ENCODE measurements at regions not wholly inside any gene's neighbourhood (a gene's known extent, or its start where the extent isn't known, plus 50 kb on each side); places are given as distances from the start of the nearest gene placed in this dataset.

DNA sequence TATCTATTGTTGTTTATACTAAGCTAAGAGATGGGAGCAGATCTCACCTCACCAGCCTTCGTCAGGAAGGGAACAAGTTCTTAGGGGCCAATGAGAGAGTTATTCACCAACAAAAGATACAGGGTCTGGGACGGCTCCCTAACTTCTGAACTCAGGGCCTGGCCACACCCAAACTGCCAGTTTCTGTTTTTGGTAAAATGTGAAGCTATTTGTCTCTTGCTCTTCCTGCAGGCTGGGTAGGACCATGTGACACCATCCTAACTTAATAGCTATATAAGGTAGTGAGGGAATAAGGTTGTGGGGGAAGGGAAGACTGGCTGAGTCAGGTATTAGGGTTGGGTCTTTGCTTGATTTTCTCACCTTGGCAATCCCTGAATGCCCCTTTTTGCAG lies 480.5 kb downstream of the KDM4C start:
- H4K20me1 ChIP-seq (ENCODE audit: low read depth, low read length) = no peaks in the 10 kb centered on the region
- no peaks in the 10 kb centered on the region for H3F3A ChIP-seq (ENCODE audit: insufficient read depth)
- H3K4me3 ChIP-seq (ENCODE audit: insufficient read depth, low read length, poor library complexity, severe bottlenecking) = no peak overlapping the region
- H3K27me3 ChIP-seq (ENCODE audit: low read length) = no peaks in the 10 kb centered on the region
- no peak for TF ChIP-seq EZH2phosphoT487 (conservative IDR thresholded peaks at IDR 0.05; ENCODE audit: low read length)
- H3K9me2 ChIP-seq (replicated peaks; ENCODE audit: insufficient read depth, low read length) = no peaks in the 10 kb centered on the region
- H2AFZ ChIP-seq (ENCODE audit: low read depth, low read length, severe bottlenecking) = no peak overlapping the region
- no peaks in the 10 kb centered on the region for H3K79me2 ChIP-seq (ENCODE audit: insufficient read depth, low read length)
- no peaks in the 10 kb centered on the region for H3K9me3 ChIP-seq (ENCODE audit: insufficient read depth, low read length)
- no peaks in the 10 kb centered on the region for H3K36me3 ChIP-seq (ENCODE audit: low read length)
- H3K9ac ChIP-seq (ENCODE audit: low read length) = no peak overlapping the region
- H3K4me2 ChIP-seq (ENCODE audit: low read depth, low read length, poor library complexity, severe bottlenecking) = no peak overlapping the region
- no peak overlapping the region for H3K27ac ChIP-seq (ENCODE audit: low read depth, low read length)

DNA sequence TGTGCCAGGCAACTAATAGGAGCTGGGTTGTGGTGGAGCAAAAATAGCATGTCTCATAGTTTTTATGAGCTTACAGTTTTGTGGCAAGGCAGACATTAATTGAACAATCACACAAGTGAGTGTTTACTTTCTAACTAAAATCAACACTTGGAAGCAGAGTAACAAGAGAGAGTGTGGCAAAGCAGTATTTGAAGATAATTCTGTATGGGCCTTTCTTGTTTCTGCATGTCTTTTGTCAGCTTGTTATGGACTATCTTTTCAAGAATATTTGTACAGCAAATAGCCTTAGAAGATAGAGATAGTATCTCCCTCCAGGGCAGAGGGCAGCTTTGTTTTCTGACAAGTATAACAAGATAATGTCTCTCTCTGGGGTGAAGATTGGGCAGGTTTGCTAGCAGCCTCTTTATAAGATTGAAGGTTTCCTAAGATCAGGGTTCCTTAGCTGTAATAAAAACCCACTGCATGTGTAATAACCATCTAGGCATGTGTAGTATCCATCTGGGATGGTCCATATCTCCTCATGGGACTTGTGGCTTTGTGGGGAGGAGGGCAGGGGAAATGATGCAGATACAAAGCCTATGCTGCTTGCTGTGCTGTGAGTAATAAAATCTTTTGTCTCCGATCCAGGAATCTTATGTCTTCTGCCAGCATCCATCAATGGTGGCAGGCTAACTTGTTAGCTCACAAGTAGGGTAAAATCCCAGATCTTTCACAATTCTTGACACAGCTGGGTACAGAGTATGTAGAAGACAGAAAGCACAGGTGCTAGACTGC lies 479.9 kb downstream of the KDM4C start:
- Histone ChIP-seq H3K4me3 (ENCODE audit: insufficient read depth, low read length, poor library complexity, severe bottlenecking) (no peak overlapping the region), H2AFZ (ENCODE audit: low read depth, low read length, severe bottlenecking) (no peak overlapping the region), H4K20me1 (ENCODE audit: low read depth, low read length) (no peaks in the 10 kb centered on the region), H3K36me3 (ENCODE audit: low read length) (no peaks in the 10 kb centered on the region), H3F3A (ENCODE audit: insufficient read depth) (no peaks in the 10 kb centered on the region), H3K9me2 (replicated peaks; ENCODE audit: insufficient read depth, low read length) (no peaks in the 10 kb centered on the region), H3K9ac (ENCODE audit: low read length) (no peak overlapping the region), H3K27me3 (ENCODE audit: low read length) (no peaks in the 10 kb centered on the region), H3K9me3 (ENCODE audit: insufficient read depth, low read length) (no peaks in the 10 kb centered on the region), H3K4me2 (ENCODE audit: low read depth, low read length, poor library complexity, severe bottlenecking) (no peak overlapping the region), H3K27ac (ENCODE audit: low read depth, low read length) (no peak overlapping the region), H3K79me2 (ENCODE audit: insufficient read depth, low read length) (no peaks in the 10 kb centered on the region)
- TF ChIP-seq, protein P1, sequence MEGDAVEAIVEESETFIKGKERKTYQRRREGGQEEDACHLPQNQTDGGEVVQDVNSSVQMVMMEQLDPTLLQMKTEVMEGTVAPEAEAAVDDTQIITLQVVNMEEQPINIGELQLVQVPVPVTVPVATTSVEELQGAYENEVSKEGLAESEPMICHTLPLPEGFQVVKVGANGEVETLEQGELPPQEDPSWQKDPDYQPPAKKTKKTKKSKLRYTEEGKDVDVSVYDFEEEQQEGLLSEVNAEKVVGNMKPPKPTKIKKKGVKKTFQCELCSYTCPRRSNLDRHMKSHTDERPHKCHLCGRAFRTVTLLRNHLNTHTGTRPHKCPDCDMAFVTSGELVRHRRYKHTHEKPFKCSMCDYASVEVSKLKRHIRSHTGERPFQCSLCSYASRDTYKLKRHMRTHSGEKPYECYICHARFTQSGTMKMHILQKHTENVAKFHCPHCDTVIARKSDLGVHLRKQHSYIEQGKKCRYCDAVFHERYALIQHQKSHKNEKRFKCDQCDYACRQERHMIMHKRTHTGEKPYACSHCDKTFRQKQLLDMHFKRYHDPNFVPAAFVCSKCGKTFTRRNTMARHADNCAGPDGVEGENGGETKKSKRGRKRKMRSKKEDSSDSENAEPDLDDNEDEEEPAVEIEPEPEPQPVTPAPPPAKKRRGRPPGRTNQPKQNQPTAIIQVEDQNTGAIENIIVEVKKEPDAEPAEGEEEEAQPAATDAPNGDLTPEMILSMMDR (IDR thresholded peaks at IDR 0.05; ENCODE audit: insufficient read depth, low read length, poor library complexity, severe bottlenecking) = no peak
- no peak for TF ChIP-seq EZH2phosphoT487 (conservative IDR thresholded peaks at IDR 0.05; ENCODE audit: low read length)

DNA sequence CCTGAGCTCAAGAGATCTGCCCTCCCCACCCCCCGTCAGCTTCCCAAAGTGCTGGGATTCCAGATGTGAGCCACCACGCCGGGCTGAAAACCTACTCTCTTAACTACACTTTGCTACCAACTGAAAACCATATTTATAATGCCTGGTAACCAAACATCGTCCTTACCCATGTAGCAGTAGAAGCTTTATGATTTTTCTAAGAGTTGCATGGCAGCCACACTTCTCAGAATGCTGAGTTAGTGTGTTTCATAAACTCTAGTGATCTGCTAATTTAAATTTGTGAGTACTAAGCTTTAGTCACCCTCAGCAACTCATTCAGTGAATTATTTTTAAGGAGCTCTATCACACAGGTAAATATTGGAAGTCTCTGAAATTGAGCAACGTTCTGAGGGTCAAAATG lies 478.4 kb downstream of the KDM4C start:
- H3K9ac ChIP-seq (ENCODE audit: low read length) = no peak overlapping the region
- no peaks in the 10 kb centered on the region for H3K36me3 ChIP-seq (ENCODE audit: low read length)
- no peaks in the 10 kb centered on the region for H4K20me1 ChIP-seq (ENCODE audit: low read depth, low read length)
- no peaks in the 10 kb centered on the region for H3K27me3 ChIP-seq (ENCODE audit: low read length)
- no peak for TF ChIP-seq EZH2phosphoT487 (conservative IDR thresholded peaks at IDR 0.05; ENCODE audit: low read length)
- TF ChIP-seq, protein P1 (IDR thresholded peaks at IDR 0.05; ENCODE audit: insufficient read depth, low read length, poor library complexity, severe bottlenecking) = no peak
- H3K9me2 ChIP-seq (replicated peaks; ENCODE audit: insufficient read depth, low read length) = no peaks in the 10 kb centered on the region
- H3K79me2 ChIP-seq (ENCODE audit: insufficient read depth, low read length) = no peaks in the 10 kb centered on the region
- no peaks in the 10 kb centered on the region for H3F3A ChIP-seq (ENCODE audit: insufficient read depth)
- H3K4me3 ChIP-seq (ENCODE audit: insufficient read depth, low read length, poor library complexity, severe bottlenecking) = no peak overlapping the region
- H2AFZ ChIP-seq (ENCODE audit: low read depth, low read length, severe bottlenecking) = no peak overlapping the region
- no peaks in the 10 kb centered on the region for H3K9me3 ChIP-seq (ENCODE audit: insufficient read depth, low read length)
- no peak overlapping the region for H3K27ac ChIP-seq (ENCODE audit: low read depth, low read length)
- H3K4me2 ChIP-seq (ENCODE audit: low read depth, low read length, poor library complexity, severe bottlenecking) = no peak overlapping the region

DNA sequence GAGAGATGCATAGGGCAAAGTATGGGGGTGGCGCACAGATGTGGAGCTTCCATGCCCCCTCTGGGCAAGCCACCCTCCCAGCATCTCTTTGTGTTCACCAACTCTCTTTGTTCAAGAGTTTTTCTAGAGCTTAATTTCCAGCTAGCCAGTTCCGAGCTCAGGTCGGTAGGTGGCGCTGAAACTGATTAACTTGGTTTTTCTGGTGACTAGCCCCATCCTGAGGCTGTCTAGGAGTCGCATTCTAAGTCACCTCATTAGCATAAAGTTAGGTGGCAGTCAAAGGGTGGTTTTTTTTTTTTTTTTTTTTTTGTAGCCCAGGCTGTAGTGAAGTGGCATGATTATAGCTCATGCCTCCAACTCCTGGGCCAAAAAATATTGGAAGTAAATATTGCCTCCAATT lies 476.4 kb downstream of the KDM4C start:
- no peaks in the 10 kb centered on the region for H3K9me2 ChIP-seq (replicated peaks; ENCODE audit: insufficient read depth, low read length)
- no peaks in the 10 kb centered on the region for H3K9me3 ChIP-seq (ENCODE audit: insufficient read depth, low read length)
- H3K27me3 ChIP-seq (ENCODE audit: low read length) = no peaks in the 10 kb centered on the region
- H2AFZ ChIP-seq (ENCODE audit: low read depth, low read length, severe bottlenecking) = no peak overlapping the region
- no peaks in the 10 kb centered on the region for H3K36me3 ChIP-seq (ENCODE audit: low read length)
- H3F3A ChIP-seq (ENCODE audit: insufficient read depth) = no peaks in the 10 kb centered on the region
- no peak overlapping the region for H3K27ac ChIP-seq (ENCODE audit: low read depth, low read length)
- H4K20me1 ChIP-seq (ENCODE audit: low read depth, low read length) = no peaks in the 10 kb centered on the region
- TF ChIP-seq, protein P1 (IDR thresholded peaks at IDR 0.05; ENCODE audit: insufficient read depth, low read length, poor library complexity, severe bottlenecking) = peak; percentile 94
- TF ChIP-seq EZH2phosphoT487 (conservative IDR thresholded peaks at IDR 0.05; ENCODE audit: low read length) = no peak
- no peak overlapping the region for H3K4me3 ChIP-seq (ENCODE audit: insufficient read depth, low read length, poor library complexity, severe bottlenecking)
- no peak overlapping the region for H3K4me2 ChIP-seq (ENCODE audit: low read depth, low read length, poor library complexity, severe bottlenecking)
- no peaks in the 10 kb centered on the region for H3K79me2 ChIP-seq (ENCODE audit: insufficient read depth, low read length)
- no peak overlapping the region for H3K9ac ChIP-seq (ENCODE audit: low read length)

Measured in SU-DHL-6 (cell line).